ENCODE measurements at regions not wholly inside any gene's neighbourhood (a gene's known extent, or its start where the extent isn't known, plus 50 kb on each side); places are given as distances from the start of the nearest gene placed in this dataset.

- DNase-seq (ENCODE audit: low read depth): peak; percentile 61
- TF ChIP-seq CTCF (IDR thresholded peaks at IDR 0.05; ENCODE audit: low read length, missing control alignments): no peak
- no peak overlapping the region for H3K4me3 ChIP-seq (replicated peaks; ENCODE audit: low read depth, low read length)
Observed at GRCh38 chr1:86258101-86258500, 101.5 kb upstream of the COL24A1 start.

- no peak for DNase-seq (ENCODE audit: low read depth)
- H3K4me3 ChIP-seq (replicated peaks; ENCODE audit: low read depth, low read length): no peak overlapping the region
- TF ChIP-seq CTCF (IDR thresholded peaks at IDR 0.05; ENCODE audit: low read length, missing control alignments): no peak
Observed at GRCh38 chr1:86247597-86248279, 91.2 kb upstream of the COL24A1 start.

- DNase-seq (ENCODE audit: low read depth): peak; percentile 3
- TF ChIP-seq CTCF (IDR thresholded peaks at IDR 0.05; ENCODE audit: low read length, missing control alignments): no peak
Observed at GRCh38 chr1:86245566-86246190, 89.1 kb upstream of the COL24A1 start.

GRCh38 chr1:86239894-86240293 lies 83.3 kb upstream of the COL24A1 start:
- H3K4me3 ChIP-seq (replicated peaks; ENCODE audit: low read depth, low read length): no peak overlapping the region
- peak; percentile 13 for DNase-seq (ENCODE audit: low read depth)
- TF ChIP-seq CTCF (IDR thresholded peaks at IDR 0.05; ENCODE audit: low read length, missing control alignments): no peak

More at GRCh38 chr1:86245566-86246190, 89.1 kb upstream of the COL24A1 start:
- no peak overlapping the region for H3K4me3 ChIP-seq (replicated peaks; ENCODE audit: low read depth, low read length)

GRCh38 chr1:86239490-86239889 lies 82.9 kb upstream of the COL24A1 start:
- DNase-seq (ENCODE audit: low read depth): no peak
- no peak overlapping the region for H3K4me3 ChIP-seq (replicated peaks; ENCODE audit: low read depth, low read length)
- TF ChIP-seq CTCF (IDR thresholded peaks at IDR 0.05; ENCODE audit: low read length, missing control alignments): no peak

GRCh38 chr1:86238226-86238625 lies 81.7 kb upstream of the COL24A1 start:
- no peak overlapping the region for H3K4me3 ChIP-seq (replicated peaks; ENCODE audit: low read depth, low read length)
- DNase-seq (ENCODE audit: low read depth): no peak
- no peak for TF ChIP-seq CTCF (IDR thresholded peaks at IDR 0.05; ENCODE audit: low read length, missing control alignments)

GRCh38 chr1:86235852-86236251 lies 79.3 kb upstream of the COL24A1 start:
- no peak for DNase-seq (ENCODE audit: low read depth)
- no peak overlapping the region for H3K4me3 ChIP-seq (replicated peaks; ENCODE audit: low read depth, low read length)
- TF ChIP-seq CTCF (IDR thresholded peaks at IDR 0.05; ENCODE audit: low read length, missing control alignments): no peak

All from fibroblast of pulmonary artery (primary cell).